ENCODE measurements at regions not wholly inside any gene's neighbourhood (a gene's known extent, or its start where the extent isn't known, plus 50 kb on each side); places are given as distances from the start of the nearest gene placed in this dataset.

GRCh38 chr9:88678431-88678830, 143.5 kb downstream of the NXNL2 start:
- H3K4me3 ChIP-seq: no peak overlapping the region
- ATAC-seq: no peak
- H3K27ac ChIP-seq: 0 out of 6 replicates have a peak overlapping the region, but pooled peaks of 1 of the 2 experiments have one; percentile 30
- WGBS (ENCODE audit: missing lambda C conversion rate): 76% methylated on average over 4 of the region's 4 CpGs
- DNase-seq (ENCODE audit: low read depth in 1 of 2, low spot score in 1 of 2): no peak
- no peaks in the 10 kb centered on the region for H3K4me1 ChIP-seq
- TF ChIP-seq RCOR1 (IDR thresholded peaks at IDR 0.05; ENCODE audit: low read depth, low read length) (no peak), MAX (IDR thresholded peaks at IDR 0.05) (no peak), USF2 (IDR thresholded peaks at IDR 0.05) (no peak), FOXS1 (CRISPR knock-in tag; IDR thresholded peaks at IDR 0.05) (no peak), RAD21 (conservative IDR thresholded peaks at IDR 0.05 in 1 of 2, IDR thresholded peaks at IDR 0.05 in 1 of 2) (no peak), ZNF302 (CRISPR knock-in tag; IDR thresholded peaks at IDR 0.05) (no peak), RFX5 (IDR thresholded peaks at IDR 0.05) (no peak), EP300 (IDR thresholded peaks at IDR 0.05) (no peak), HES2 (IDR thresholded peaks at IDR 0.05) (no peak), BHLHE40 (IDR thresholded peaks at IDR 0.05; ENCODE audit: low read depth, low read length) (no peak), RNF2 (IDR thresholded peaks at IDR 0.05; ENCODE audit: borderline replicate concordance, low read depth) (no peak), ELK1 (IDR thresholded peaks at IDR 0.05; ENCODE audit: low read depth, low read length) (no peak), E2F6 (IDR thresholded peaks at IDR 0.05; ENCODE audit: borderline replicate concordance, low read depth) (no peak), CBX2 (IDR thresholded peaks at IDR 0.05; ENCODE audit: borderline replicate concordance, low read depth) (no peak), HOXB5 (CRISPR knock-in tag; IDR thresholded peaks at IDR 0.05) (no peak), TFCP2L1 (CRISPR knock-in tag; IDR thresholded peaks at IDR 0.05) (no peak), HMGXB4 (CRISPR knock-in tag; IDR thresholded peaks at IDR 0.05; ENCODE audit: borderline replicate concordance) (no peak), TP53 (CRISPR knock-in tag; IDR thresholded peaks at IDR 0.05) (no peak)
- ChIA-PET CTCF (no interaction called here), POLR2A (no interaction called here)
- H3K4me2 ChIP-seq: no peak overlapping the region
- H3K9me3 ChIP-seq: no peaks in the 10 kb centered on the region
- no peak for FAIRE-seq

GRCh38 chr9:88680041-88680440, 145.1 kb downstream of the NXNL2 start:
- 68% methylated on average over 5 of the region's 5 CpGs for WGBS (ENCODE audit: missing lambda C conversion rate)

More at GRCh38 chr9:88680041-88680440, 145.1 kb downstream of the NXNL2 start:
- no peak overlapping the region for H3K4me3 ChIP-seq
- ChIA-PET POLR2A (no interaction called here), CTCF (no interaction called here)
- no peaks in the 10 kb centered on the region for H3K4me1 ChIP-seq
- ATAC-seq: no peak
- no peak overlapping the region for H3K27ac ChIP-seq
- no peak for DNase-seq (ENCODE audit: low read depth in 1 of 2, low spot score in 1 of 2)
- FAIRE-seq: no peak
- no peaks in the 10 kb centered on the region for H3K9me3 ChIP-seq
- no peak overlapping the region for H3K4me2 ChIP-seq
- TF ChIP-seq SMC3 (IDR thresholded peaks at IDR 0.05) (no peak), CTCF (IDR thresholded peaks at IDR 0.05) (no peak)
